Loucy (cell line): ENCODE measurements at regions not wholly inside any gene's neighbourhood (a gene's known extent, or its start where the extent isn't known, plus 50 kb on each side); places are given as distances from the start of the nearest gene placed in this dataset.
"Not testable (repeated sequence)": the region's sequence is repeated elsewhere in the genome, so short reads cannot be mapped to it uniquely, and the experiment has no call there.

Source experiments
- H2AFZ ChIP-seq: fragments of 200-600 bp; sonication (generic); 2 replicates; pipeline ENCODE4 v1.6.0; 2016; ENCODE audit warnings: antibody characterized with exemption, mild to moderate bottlenecking, low read length, moderate library complexity
- H3F3A ChIP-seq: fragments of 200-600 bp; 2 replicates; pipeline ENCODE4 v1.6.0; 2016; ENCODE audit warnings: antibody characterized with exemption, low read depth, mild to moderate bottlenecking
- H3K27me3 ChIP-seq: fragments of 200-600 bp; sonication (generic); 2 replicates; pipeline ENCODE4 v1.6.1; 2014; ENCODE audit warnings: low read length, mild to moderate bottlenecking; ENCODE audit not compliant: insufficient read depth, poor library complexity, severe bottlenecking
- H3K36me3 ChIP-seq: fragments of 200-600 bp; sonication (generic); 2 replicates; pipeline ENCODE4 v1.6.1; 2016; ENCODE audit warnings: low read length; ENCODE audit not compliant: insufficient read depth
- H3K4me1 ChIP-seq: fragments of 200-600 bp; sonication (generic); 2 replicates; pipeline ENCODE4 v1.5.1; 2014; ENCODE audit warnings: low read length, mild to moderate bottlenecking; ENCODE audit not compliant: insufficient read depth, poor library complexity, severe bottlenecking
- H3K4me2 ChIP-seq: fragments of 200-600 bp; sonication (generic); 2 replicates; pipeline ENCODE4 v1.6.0; 2014; ENCODE audit warnings: antibody characterized with exemption, low read length, low read depth, mild to moderate bottlenecking; ENCODE audit not compliant: poor library complexity, severe bottlenecking
- H3K4me3 ChIP-seq: fragments of 200-600 bp; sonication (generic); 2 replicates; pipeline ENCODE4 v1.5.1; 2014; ENCODE audit warnings: low read length, mild to moderate bottlenecking, mixed read lengths; ENCODE audit not compliant: poor library complexity, severe bottlenecking
- H3K79me2 ChIP-seq: fragments of 200-600 bp; sonication (generic); 2 replicates; pipeline ENCODE4 v1.6.1; 2014; ENCODE audit warnings: low read length; ENCODE audit not compliant: insufficient read depth
- H3K9ac ChIP-seq: fragments of 200-600 bp; sonication (generic); 2 replicates; pipeline ENCODE4 v1.6.0; 2014; ENCODE audit warnings: mild to moderate bottlenecking, low read depth, low read length, moderate library complexity; ENCODE audit not compliant: poor library complexity, severe bottlenecking
- H3K9me2 ChIP-seq: fragments of 200-600 bp; sonication (generic); replicated peaks from 2 replicates; pipeline ENCODE4 v1.6.1; 2016; ENCODE audit warnings: low read depth, low read length, mixed read lengths
- H3K9me3 ChIP-seq: fragments of 200-600 bp; sonication (generic); 2 replicates; pipeline ENCODE4 v1.6.1; 2014; ENCODE audit warnings: mild to moderate bottlenecking, antibody characterized with exemption, low read length, low read depth; ENCODE audit not compliant: insufficient read depth
- H4K20me1 ChIP-seq: fragments of 200-600 bp; sonication (generic); 2 replicates; pipeline ENCODE4 v1.6.0; 2014; ENCODE audit warnings: antibody characterized with exemption, low read length, mild to moderate bottlenecking; ENCODE audit not compliant: insufficient read depth, poor library complexity, severe bottlenecking
- EZH2phosphoT487 ChIP-seq: fragments of 200-600 bp; IDR thresholded peaks from 2 replicates; pipeline ENCODE4 v1.6.1; 2018; ENCODE audit warnings: antibody characterized with exemption, mild to moderate bottlenecking, moderate library complexity, borderline replicate concordance
- TF ChIP-seq, protein P1 (sequence below): fragments of 200-600 bp; sonication (generic); conservative IDR thresholded peaks from 2 replicates; pipeline ENCODE4 v1.5.1; 2014; ENCODE audit warnings: mild to moderate bottlenecking, antibody characterized with exemption, low read length

- not testable (repeated sequence) for H3K36me3 ChIP-seq, H3K9ac ChIP-seq, H3K9me3 ChIP-seq
Measured at GRCh38 chr14:105626111-105626510, 99.7 kb downstream of the TMEM121 start.

GRCh38 chr14:105626651-105627050, 100.3 kb downstream of the TMEM121 start:
- not testable (repeated sequence) for H3K4me1 ChIP-seq, H3K4me2 ChIP-seq, H4K20me1 ChIP-seq, H3K27me3 ChIP-seq, H2AFZ ChIP-seq, H3K9ac ChIP-seq, H3F3A ChIP-seq, H3K9me2 ChIP-seq, H3K36me3 ChIP-seq, H3K79me2 ChIP-seq, H3K4me3 ChIP-seq, H3K9me3 ChIP-seq

More at GRCh38 chr14:105626111-105626510, 99.7 kb downstream of the TMEM121 start:
- H3K4me2 ChIP-seq, H2AFZ ChIP-seq, H3K9me2 ChIP-seq, H3K27me3 ChIP-seq, H4K20me1 ChIP-seq, H3K4me3 ChIP-seq, H3K4me1 ChIP-seq, H3K79me2 ChIP-seq, H3F3A ChIP-seq: not testable (repeated sequence)

DNA sequence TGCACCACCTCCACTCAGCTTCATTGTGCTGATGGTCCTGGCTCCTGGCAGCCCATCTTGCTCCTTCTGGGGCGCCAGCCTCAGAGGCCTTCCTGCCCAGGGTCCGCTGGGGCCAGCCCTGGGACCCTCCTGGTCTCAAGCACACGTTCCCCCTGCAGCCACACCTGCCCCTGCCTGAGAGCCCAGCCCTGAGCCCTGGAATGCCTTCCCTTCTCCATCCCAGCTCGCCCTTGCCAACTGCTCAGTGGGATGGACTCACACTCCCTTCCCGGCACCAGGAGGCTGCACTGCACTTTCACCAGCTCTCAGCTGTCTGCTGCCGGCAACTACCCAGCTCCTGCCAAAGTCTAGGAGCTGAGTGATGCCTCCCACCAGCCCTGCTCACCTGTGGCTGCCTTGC, 100.9 kb downstream of the TMEM121 start:
- H3K36me3 ChIP-seq, H3K9ac ChIP-seq, H3K4me3 ChIP-seq, H4K20me1 ChIP-seq, H3K4me1 ChIP-seq, H3K79me2 ChIP-seq, H3K27me3 ChIP-seq, H3K4me2 ChIP-seq, H3F3A ChIP-seq, H3K9me3 ChIP-seq, H2AFZ ChIP-seq, H3K9me2 ChIP-seq: not testable (repeated sequence)

- no peaks in the 10 kb centered on the region for H3K27me3 ChIP-seq
- H2AFZ ChIP-seq = no peak overlapping the region
- TF ChIP-seq, protein P1, sequence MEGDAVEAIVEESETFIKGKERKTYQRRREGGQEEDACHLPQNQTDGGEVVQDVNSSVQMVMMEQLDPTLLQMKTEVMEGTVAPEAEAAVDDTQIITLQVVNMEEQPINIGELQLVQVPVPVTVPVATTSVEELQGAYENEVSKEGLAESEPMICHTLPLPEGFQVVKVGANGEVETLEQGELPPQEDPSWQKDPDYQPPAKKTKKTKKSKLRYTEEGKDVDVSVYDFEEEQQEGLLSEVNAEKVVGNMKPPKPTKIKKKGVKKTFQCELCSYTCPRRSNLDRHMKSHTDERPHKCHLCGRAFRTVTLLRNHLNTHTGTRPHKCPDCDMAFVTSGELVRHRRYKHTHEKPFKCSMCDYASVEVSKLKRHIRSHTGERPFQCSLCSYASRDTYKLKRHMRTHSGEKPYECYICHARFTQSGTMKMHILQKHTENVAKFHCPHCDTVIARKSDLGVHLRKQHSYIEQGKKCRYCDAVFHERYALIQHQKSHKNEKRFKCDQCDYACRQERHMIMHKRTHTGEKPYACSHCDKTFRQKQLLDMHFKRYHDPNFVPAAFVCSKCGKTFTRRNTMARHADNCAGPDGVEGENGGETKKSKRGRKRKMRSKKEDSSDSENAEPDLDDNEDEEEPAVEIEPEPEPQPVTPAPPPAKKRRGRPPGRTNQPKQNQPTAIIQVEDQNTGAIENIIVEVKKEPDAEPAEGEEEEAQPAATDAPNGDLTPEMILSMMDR = no peak
- no peak for TF ChIP-seq EZH2phosphoT487
- H3K4me1 ChIP-seq = no peaks in the 10 kb centered on the region
- H3K9ac ChIP-seq = no peak overlapping the region
- no peak overlapping the region for H3K4me2 ChIP-seq
- H3K36me3 ChIP-seq = no peaks in the 10 kb centered on the region
- no peaks in the 10 kb centered on the region for H3F3A ChIP-seq
- H3K9me3 ChIP-seq = peaks cover 5% of the 10 kb centered on the region; the same call in 1 of the 2 replicates
- no peaks in the 10 kb centered on the region for H3K79me2 ChIP-seq
- no peaks in the 10 kb centered on the region for H4K20me1 ChIP-seq
- no peak overlapping the region for H3K4me3 ChIP-seq
- no peaks in the 10 kb centered on the region for H3K9me2 ChIP-seq
Measured at GRCh38 chr14:105627701-105628100, 101.3 kb downstream of the TMEM121 start.

GRCh38 chr14:105628126-105628525, 101.7 kb downstream of the TMEM121 start:
- H4K20me1 ChIP-seq, H3F3A ChIP-seq, H3K9ac ChIP-seq, H3K4me3 ChIP-seq, H3K4me2 ChIP-seq, H3K9me2 ChIP-seq, H3K79me2 ChIP-seq, H3K36me3 ChIP-seq, H3K27me3 ChIP-seq, H2AFZ ChIP-seq, H3K9me3 ChIP-seq, H3K4me1 ChIP-seq: not testable (repeated sequence)

- not testable (repeated sequence) for H3K4me2 ChIP-seq, H2AFZ ChIP-seq, H3K9me2 ChIP-seq, H3K79me2 ChIP-seq, H3F3A ChIP-seq, H3K4me1 ChIP-seq, H3K9ac ChIP-seq, H3K27me3 ChIP-seq, H3K9me3 ChIP-seq, H3K36me3 ChIP-seq, H4K20me1 ChIP-seq, H3K4me3 ChIP-seq
Measured at GRCh38 chr14:105628531-105629067, 102.2 kb downstream of the TMEM121 start.
